ENCODE measurements at regions not wholly inside any gene's neighbourhood (a gene's known extent, or its start where the extent isn't known, plus 50 kb on each side); places are given as distances from the start of the nearest gene placed in this dataset.

GRCh38 chr13:39941911-39942551 is 286.6 kb downstream of the COG6 start:
- DNase-seq, result no peak

DNA sequence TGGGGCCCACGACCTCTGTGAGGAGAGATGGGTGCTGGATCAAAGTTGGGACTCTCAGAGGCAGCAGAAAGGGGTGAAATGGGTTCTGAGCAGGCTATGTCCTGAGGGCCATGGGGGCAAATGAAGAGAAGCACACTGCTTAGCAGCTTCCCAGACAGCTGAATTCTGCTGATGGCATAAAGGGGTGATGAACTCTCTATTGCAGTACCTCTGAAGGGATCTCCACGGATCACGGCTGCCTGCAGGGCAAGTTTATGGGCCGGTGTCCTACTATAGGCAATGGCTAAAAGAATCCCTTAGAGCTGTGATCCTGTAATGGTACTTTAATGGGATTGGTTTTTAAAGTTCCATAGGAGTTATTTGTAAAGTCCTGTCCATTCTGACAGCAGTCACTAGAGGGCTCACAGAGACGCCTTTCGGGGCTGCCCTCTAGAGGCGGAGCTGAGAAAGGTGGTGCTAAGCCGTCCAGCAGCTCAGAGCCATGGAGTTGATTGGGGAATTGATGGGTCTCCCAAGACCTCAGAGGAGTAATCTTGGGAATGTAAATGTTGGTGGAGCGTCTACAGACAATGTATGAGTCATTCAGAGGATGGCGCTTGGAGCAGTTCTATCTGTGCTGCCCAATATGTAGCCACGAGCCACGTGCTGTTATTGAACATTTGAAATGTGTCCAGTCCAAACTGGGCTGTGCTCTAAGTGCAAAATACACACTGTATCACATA is 287.3 kb downstream of the COG6 start:
- peak; percentile 28 for DNase-seq

DNA sequence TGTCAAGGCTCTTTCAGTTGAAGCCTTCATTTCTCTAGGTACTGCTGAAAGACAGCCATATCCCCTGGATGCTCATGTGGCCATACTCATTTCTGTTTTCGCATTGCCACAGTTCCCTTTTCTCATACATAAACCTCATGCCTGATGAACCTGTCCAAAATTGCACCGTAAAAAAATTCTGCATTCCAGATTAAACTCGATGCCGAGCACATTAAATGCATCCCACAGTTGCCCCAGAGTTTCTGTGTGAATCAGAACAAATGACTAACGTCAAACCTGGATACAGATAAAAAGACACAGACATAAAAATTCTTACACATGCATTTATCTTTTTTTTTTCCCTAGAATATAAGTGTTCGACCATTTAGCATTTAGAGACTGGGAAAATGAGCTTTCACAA is 288.2 kb downstream of the COG6 start:
- DNase-seq, result no peak

- DNase-seq, result no peak
Observed at GRCh38 chr13:39945226-39945625, 289.8 kb downstream of the COG6 start.

DNA sequence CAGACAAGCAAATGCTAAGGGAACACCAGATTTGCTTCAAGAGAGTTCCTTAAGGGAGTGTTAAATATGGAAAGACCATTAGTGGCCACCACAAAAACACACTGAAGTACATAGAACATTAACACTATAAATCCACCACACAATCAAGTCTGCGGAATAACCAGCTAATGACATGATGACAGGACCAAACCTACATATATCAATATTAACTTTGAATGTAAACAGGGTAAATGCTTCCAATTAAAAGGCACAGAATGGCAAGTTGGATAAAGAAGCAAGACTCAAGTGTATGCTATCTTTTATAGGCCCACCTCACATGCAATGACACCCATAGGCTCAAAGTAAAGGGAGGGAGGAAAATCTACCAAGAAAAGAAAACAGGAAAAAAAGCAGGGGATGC is 291.3 kb downstream of the COG6 start:
- no peak for DNase-seq

DNA sequence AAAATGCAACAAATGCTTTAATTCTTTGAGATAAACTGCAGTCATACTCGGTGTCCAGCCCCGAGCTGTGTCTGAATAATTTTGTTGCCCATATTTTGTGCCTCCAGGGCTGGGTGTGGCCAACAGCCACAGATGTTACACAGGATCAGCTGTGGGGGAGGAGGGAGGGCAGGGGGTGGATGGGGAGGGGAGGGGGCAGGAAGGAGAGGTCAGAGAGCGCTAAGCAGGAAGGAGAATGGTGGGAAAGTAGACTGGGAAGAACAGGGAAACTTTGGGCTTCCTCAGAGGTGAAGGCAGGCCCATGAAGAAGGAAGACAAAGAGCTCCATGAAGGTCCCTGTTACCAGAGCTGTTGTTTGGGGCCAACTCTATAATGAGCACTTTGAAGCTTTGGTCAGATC is 295.8 kb downstream of the COG6 start:
- DNase-seq, result no peak

DNA sequence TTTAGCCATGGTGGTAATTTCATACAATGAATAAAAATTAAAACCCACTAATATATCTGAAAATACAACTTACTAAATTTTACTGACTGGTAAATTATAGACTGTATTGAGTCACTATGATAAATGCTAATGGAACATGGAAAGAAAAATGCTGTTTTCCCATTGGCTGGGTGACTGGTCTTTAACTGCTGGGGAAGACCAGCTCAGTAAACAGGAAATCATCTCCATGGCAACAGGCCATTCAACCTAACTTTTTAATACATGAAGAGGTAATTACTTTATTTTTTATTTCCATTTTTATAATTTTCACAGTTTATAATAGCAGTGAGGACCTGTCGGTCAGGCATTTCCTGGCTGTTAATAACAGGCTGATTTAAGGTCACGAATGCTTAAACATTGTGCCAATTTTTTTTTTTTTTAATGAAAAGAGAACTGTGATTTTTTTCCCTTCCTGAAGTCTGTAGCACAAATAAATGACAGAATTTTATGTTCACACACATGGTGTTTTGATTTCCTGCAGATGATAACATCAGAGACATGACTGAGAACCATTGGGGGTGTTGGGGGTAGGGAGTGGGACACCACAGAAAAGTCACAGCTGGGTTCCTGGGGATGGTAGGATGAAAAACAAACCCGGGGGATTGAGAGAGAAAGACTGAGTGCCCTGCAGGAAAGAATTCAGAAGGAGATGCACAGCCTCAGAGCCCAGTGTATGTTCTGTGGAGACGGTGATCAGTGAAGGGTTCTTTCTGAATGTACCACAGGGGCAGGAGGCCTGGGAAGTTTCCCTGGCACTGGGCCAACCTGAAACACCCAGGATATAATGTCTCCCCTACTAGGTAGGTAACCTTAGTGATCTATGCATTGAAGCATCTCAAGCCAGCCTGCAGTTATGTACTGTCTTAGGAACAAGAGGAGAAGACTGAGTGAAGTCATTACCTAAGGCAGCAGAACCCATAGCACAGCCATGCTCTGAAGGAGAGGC is 297.1 kb downstream of the COG6 start:
- no peak for DNase-seq

DNA sequence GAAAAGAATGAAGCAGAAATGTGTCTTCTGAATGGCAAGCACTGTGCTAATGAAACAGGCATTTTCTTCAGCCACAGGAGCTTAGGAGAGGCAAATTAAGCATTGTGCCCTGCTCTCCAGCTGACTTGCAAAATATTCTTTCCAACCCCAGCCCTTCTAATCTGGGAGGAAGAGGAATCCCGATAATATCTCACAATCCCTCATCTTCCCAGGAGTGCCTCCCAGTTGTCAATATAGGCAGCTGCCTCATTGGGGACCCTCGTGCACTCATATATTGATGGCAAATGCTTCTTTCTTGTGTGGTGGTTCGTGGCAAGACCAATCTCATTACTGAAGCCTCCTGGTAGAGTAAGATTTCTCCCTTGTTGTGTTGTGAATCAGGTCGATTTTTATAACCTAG is 299.0 kb downstream of the COG6 start:
- no peak for DNase-seq

DNA sequence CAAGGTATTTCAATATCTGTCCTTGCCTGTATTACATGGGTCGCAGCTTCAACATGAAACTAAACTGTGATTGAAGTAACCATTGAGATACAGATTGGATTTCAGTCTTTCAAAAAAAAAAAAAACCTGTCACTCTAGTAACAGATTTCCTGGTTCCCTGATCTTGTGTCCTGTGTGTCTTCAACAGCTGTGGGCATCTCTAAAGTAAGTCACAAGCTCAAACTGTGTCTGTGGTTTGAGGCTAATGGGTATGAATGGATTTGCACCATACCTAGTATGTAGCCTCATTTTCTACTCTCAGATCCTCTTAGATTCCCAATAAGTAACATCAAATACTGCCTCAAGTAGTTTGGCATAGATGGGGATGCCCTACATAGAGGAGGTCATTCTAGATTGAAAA is 300.1 kb downstream of the COG6 start:
- no peak for DNase-seq

- no peak for DNase-seq
Observed at GRCh38 chr13:39956036-39956435, 300.6 kb downstream of the COG6 start.

GRCh38 chr13:39957868-39958677 is 302.6 kb downstream of the COG6 start:
- DNase-seq, result no peak

DNA sequence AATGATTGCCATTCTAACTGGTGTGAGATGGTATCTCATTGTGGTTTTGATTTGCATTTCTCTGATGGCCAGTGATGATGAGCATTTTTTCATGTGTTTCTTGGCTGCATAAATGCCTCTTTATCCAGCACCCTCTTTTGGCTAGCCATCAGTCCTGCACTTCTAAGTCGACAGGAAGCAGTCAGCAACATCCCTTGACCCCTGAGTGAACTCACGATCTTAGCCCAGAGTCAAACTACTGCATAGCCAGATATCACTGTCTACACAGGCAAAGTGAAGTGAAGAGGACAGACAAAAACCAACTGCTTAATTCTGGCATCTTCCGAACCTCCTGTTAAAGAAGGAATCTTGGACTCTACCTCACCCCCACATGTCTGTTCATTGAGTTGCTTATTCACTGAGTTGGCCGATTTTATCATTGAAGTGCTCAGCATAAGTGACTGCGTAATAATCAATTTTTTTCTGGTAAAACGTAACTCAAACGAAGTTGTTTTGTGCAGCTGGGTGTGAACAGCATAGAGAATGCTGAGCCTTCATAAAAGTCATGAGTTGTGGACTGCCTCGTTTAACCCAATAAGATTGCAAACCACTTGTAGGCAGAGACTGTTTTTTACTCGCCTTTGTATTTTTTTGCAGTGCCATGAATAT is 304.2 kb downstream of the COG6 start:
- no peak for DNase-seq

DNA sequence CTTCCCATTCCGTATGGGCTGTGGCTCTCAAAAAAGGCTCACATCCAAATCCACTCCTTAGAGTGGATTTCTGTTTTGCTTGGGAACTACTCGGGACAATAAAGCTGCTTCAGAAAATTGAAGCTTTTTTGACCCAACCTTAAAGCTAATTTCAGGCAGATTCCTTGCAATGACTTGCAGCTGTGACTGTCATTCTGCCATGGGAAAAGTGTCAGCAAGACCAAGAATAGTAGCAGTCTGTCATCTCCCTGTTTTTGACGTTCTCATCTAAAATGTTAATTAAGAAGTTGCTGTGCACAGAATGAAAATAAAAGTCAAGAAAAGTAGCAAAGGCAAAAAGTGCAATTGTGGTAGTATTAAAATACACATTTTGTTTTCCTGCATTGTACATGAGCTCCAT is 304.7 kb downstream of the COG6 start:
- no peak for DNase-seq

DNA sequence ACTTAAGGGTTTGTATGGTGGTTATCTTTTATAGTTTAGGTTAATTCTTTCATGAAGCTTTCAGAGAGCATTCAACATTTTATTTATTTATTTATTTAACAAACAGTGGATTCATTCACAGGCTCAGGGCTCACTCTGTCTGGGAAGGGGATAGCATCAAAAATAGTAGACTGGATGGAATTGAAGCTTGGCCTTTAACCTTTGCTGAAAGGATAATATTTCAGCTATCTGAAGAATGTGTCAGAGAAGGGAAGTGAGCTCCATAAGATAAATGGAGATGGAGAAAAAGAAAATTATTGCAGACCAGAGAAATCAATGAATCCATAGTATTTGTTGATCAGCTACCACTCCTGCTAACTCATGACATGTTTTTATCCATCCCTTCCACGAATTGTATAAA is 305.6 kb downstream of the COG6 start:
- DNase-seq, result no peak

DNA sequence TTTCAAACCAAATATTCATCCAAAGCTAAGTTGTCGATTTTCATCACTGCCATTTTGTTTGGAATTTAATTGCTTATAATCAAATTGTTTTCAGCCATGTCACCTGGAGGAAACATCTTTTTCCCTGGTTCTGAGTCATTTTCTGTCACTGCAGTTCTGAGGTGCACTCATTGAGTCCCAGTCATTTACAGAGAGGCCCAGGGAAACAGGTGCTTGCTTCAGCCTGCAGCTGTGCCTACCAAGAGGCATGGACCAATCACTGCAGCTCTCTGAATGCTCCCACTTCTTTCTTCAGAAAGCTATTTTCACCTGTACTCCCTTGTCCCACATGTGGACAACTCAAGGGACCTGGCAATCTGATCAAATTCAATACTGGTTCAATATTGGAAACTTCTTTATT is 308.1 kb downstream of the COG6 start:
- DNase-seq, result no peak

- DNase-seq, result no peak
Observed at GRCh38 chr13:39965309-39965708, 309.8 kb downstream of the COG6 start.

GRCh38 chr13:39967199-39967959 is 311.9 kb downstream of the COG6 start:
- DNase-seq, result no peak

DNA sequence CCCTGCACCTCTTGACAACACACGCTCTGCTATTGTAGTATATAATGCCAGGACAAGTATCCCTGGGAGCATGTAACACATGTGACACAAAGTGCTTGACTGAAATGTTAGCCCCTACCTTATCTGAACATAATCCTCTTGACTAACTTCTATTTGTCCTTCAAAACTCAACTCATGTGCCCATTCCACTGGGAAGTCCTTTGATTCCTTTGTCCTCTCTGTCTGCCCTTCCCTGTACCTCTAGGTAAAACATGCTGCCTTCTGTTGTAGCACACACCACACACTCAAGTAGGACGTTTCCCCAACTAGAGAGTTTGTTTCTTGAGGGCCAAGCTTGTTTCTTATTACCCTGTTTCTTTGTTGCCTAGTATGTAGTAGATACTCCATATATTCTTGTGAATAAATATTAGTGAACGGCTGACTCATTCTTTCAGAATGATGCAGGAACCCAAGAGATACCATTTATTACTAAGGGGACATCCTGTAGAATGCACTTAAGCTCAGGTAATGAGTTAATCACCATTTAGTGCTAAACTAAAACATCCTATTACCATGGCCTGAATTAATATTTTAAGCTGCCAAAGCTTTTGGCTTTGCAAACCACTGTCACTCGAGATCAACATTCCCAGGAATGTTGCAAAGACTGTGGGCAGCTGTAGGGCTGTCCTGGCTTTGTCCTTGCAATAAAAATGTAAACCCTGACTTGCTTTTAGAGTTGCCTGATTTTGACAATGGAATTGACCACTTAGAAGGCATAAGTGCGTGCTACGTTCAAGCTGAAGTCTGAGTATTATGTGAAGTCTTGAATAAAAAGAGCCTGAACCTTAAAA is 313.4 kb downstream of the COG6 start:
- DNase-seq, result no peak

DNA sequence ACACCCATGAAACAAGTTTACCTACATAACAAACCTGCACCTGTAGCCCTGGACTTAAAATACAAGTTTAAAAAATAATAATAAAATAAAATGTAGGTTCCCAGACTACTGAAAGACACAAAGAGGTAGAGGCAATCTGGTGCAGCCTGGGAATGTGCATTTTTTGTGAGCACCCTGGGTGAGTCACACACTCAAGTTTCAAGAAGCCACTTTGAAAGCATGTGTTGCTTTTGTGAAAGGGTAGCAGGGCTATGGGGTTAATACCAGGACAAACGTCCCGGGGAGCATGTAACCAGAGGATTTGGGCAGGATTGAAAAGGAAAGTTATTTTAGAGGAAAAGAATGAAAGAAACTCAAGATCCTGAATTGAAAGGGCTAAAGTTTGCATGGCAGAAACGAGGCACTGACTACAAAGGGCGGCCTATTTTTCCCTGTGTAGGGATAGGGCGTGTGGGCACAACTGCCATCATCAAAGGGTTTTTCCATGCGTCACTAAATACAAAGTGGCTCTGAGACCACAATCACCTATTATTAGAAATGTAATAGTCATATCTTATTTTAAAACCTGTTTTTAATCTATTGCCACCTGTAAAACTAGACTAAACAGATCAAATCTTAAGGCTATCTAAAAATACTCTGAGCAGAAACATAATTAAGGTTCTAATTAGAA is 314.9 kb downstream of the COG6 start:
- no peak for DNase-seq

GRCh38 chr13:39971526-39971925 is 316.1 kb downstream of the COG6 start:
- DNase-seq, result no peak

Measured in NCI-H1105 (cell line).